Activated effector memory CD4-positive, alpha-beta T cell treated with anti-CD3 and anti-CD28 coated beads, Interleukin-2, amount 50 U/mL, for 16 hours (primary cell): ENCODE measurements at regions not wholly inside any gene's neighbourhood (a gene's known extent, or its start where the extent isn't known, plus 50 kb on each side); places are given as distances from the start of the nearest gene placed in this dataset.
A peak's percentile ranks its signal among the peaks of the same experiment; 100 is the strongest.
"Not testable (repeated sequence)": the region's sequence is repeated elsewhere in the genome, so short reads cannot be mapped to it uniquely, and the experiment has no call there.

Source experiments
- DNase-seq: peaks from one replicate; pipeline ENCODE4 v3.0.0-alpha.2; 2020

DNA sequence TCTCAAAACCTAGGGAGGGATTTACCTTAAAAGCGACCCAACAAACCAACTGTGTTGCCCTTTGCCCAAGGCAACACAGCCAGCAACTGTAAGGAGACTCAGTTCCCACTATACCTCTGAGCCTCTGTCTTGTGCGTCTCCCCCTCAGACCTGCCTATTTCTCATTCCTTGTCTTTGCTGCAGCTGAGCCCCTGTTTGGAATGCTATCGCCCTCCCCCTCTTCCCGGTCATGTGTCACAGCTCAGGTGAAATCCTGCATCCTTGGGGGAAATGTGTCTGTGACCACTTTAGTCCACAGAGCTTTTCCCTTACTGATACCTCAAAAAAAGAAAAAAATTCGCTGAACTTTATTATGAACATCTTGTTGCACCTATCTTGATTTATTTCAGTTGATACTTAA lies 52.0 kb upstream of the LRIG1 start:
- no peak for DNase-seq

- DNase-seq, result no peak
These were observed 52.8 kb upstream of the LRIG1 start for GRCh38 chr3:66553441-66554113.

DNA sequence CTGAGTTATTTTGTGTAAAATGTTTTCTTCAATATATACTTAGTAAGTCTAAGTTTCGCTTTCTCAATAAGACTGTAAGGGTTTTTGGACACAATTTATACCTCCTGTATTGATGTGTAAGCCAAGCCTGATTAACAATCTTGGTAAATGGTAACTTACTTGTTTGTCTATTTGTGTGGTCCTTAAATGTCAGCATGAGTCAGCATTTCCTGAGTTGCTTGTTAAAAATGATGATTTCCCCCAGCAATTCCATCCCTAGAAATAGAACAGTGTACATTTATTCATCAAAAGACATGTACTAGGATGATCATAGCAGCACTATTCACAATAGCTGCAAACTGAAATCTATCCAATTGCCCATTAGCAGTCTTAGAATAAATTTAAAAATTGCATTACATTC lies 53.4 kb upstream of the LRIG1 start:
- no peak for DNase-seq

DNA sequence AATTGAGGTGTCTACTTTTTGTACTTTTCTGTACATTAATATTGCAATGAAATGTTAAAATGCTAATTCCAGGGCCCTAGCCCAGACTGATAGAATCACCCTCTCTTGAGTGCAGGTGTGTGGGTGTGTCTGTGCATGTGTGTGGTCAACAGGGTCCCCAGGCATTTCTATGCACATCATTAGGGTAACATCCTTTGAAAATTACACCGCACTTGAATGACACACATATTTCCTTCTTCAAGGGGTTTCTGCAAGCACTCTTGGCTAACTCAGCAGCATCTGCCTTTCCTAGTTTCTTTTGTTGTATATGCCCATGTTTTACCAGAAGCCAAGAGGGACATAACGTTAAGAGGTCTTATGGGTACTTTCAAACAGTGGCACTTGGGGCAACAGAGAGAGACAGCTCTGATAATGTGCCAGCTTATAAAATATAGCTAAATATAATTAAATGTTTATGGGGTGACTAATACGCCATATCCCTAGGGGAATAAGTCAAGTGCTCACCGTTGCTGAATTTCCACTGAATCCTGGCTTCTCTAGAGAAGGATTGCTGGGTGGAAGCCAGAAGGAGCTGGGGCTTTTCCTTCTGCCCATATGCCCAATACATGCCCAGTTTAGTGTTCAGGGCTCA lies 54.5 kb upstream of the LRIG1 start:
- DNase-seq, result no peak

GRCh38 chr3:66557170-66557569 lies 56.3 kb upstream of the LRIG1 start:
- DNase-seq, result no peak

GRCh38 chr3:66559924-66560323 lies 59.1 kb upstream of the LRIG1 start:
- not testable (repeated sequence) for DNase-seq

GRCh38 chr3:66561367-66561766 lies 60.5 kb upstream of the LRIG1 start:
- no peak for DNase-seq

- DNase-seq, result no peak
These were observed 64.5 kb upstream of the LRIG1 start for GRCh38 chr3:66565301-66565700.

DNA sequence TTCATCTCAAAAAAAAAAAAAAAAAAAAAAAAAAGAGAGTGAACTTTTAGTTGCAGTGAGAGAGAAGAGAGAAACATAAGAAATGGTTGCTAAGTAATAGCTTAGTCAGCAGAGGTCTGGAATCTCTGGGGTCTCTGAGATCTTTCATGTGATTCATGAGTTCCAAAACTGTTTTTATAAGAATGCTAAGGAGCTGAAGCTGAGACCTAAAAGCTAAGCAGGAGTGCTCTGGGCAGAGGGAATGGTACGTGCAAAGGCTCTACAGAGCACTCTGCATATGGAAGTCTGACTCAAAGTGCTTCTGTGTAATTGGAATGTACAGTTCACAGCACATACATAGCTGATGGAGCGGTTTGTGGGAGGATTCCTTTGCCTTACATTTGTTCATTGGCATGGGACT lies 66.3 kb upstream of the LRIG1 start:
- no peak for DNase-seq

DNA sequence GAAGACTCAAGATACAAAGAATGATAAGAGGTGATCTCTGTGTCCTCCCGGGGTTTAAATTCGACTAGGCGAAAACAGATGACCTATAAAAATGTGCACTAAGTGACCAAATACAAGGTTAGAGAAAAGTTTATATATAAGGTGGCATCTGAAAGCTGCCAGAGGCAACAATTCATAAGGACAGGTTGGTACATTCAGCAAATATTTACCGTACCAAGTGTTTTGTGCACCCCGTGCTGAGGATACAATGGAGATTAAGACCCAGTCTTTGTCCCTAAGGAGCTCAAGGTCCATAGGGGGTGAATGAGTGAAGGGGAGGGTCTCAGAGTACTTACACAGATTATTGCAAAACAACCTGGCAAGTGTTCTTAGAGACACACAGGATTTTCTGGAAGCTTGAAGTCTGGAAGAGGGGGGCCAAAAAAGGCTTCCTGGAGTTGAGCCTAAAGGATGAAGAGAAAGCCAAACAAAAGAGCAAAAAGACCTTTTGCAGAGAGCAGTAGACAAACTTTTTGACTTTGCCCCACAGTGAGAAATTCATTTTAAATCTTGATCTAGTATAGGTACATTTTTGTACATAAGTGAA lies 71.4 kb upstream of the LRIG1 start:
- no peak for DNase-seq

GRCh38 chr3:66572938-66573710 lies 72.3 kb upstream of the LRIG1 start:
- no peak for DNase-seq

- no peak for DNase-seq
These were observed 73.3 kb upstream of the LRIG1 start for GRCh38 chr3:66574091-66574490.

DNA sequence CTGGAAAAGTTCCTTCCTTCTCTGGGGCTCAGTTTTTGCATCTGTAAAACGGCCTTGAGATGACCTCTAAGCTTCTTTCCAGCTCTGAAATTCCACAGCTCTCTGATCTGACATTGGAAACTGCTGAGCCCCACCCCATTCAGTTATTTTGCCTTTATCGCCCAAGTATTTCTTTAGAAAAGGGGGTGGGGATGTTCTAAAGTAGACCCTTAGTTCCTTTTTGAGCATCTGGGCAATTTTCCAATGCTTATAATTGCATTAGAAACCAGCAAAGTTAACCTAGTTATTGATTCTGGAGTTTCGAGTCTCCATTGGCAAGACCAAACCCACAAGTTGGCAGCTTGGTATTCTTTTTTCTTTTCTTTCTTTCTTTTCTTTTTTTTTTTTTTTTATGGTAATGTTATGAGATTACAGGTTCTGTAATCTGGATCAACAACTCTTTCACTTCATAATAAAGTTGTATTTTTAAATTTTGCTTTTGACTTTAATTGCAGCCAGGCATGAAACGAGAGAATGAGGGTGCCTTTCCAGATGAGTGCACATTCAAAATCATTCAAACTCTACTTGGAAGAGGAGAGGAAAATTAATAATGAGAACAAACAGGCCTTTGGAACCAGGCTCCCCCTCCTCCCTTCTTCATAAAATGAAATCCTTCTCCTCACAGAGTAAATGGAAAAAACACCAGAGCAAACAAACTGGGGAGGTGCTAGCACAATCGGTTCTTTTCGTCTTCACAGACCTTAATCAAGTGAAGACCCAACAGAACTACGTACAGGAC lies 76.8 kb upstream of the LRIG1 start:
- DNase-seq, result no peak

DNA sequence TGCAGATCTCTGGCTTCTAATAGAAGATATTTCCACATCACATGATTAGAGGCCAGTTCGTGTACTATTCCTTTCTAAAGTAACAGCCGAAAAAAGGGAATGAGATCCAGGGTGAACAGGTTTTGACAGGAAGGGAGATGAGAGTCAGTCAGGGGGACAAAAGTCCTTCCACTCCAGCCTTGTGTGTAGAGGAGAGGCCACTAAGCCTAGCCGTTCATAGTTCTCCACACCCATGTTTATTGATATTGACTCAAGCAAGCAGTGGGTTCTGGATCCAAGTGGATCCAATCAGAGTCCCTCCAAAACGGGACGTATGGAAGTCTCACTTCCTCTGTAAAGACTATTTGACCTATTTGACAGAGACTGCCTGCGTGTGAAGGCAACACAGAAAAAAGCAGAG lies 80.4 kb upstream of the LRIG1 start:
- DNase-seq, result no peak

GRCh38 chr3:66582721-66583423 lies 82.0 kb upstream of the LRIG1 start:
- DNase-seq, result peak; percentile 80

GRCh38 chr3:66583424-66584040 lies 82.7 kb upstream of the LRIG1 start:
- no peak for DNase-seq

DNA sequence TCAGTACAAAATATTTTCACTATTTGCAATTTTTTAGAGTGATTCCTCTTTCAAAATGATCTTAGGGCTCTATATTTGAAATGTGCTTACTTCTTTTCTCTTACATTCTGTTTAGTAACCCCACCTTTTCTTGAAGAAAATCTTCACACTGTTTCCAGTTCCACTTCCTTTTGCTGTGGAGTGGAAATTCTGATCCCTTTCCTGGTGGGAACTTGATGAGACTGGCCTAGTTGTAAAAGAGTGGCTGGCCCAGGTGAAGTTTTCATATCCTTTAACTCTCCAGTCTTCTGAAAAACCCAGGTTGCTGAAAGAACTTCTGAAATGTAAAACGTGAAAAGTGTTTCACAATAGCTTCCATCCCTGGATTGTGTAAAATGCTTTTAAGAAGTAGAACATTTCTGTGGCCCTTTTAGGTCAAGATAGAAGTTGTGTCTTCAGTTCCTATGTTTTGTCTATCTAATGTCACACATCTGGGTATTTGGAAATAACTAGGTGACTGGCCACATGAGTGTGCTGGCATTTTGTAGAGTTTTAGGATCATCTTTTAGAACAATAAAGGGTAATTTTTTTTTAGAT lies 84.8 kb upstream of the LRIG1 start:
- DNase-seq, result no peak

- DNase-seq, result no peak
These were observed 86.0 kb upstream of the LRIG1 start for GRCh38 chr3:66586853-66587252.

DNA sequence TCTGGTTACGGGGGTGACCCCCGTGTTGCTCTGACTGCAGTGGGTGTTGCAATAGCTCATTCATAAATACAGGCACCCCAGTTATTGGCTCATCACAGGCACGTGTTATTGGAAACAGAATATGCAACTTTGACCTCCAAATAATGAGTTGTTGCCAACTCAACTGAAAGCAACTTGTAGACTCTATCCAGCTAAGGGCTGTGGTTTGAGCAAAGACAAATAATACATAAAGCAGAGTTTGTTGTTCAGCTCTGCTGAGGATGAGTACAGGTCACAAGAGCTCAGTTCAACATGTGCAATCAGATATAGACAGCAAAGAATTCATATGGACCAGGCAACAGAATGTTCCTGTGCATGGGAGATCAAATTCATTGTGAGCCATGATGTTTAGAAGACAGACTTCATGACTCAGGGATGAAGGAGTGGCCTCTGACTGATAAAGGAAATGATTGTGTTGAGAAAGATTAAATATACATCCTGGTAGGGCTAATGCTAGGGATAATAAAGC lies 87.6 kb upstream of the LRIG1 start:
- DNase-seq, result no peak

GRCh38 chr3:66592016-66592761 lies 91.4 kb upstream of the LRIG1 start:
- no peak for DNase-seq
